Activated CD8-positive, alpha-beta memory T cell treated with anti-CD3 and anti-CD28 coated beads, Interleukin-2, amount 50 U/mL, for 4 hours (primary cell): ENCODE measurements at regions not wholly inside any gene's neighbourhood (a gene's known extent, or its start where the extent isn't known, plus 50 kb on each side); places are given as distances from the start of the nearest gene placed in this dataset.

Experiments
- DNase-seq: peaks from one replicate; pipeline ENCODE4 v3.0.0-alpha.2; 2020

- no peak for DNase-seq
These were observed 578.5 kb downstream of the BUD13 start for GRCh38 chr11:116194156-116194904.

DNA sequence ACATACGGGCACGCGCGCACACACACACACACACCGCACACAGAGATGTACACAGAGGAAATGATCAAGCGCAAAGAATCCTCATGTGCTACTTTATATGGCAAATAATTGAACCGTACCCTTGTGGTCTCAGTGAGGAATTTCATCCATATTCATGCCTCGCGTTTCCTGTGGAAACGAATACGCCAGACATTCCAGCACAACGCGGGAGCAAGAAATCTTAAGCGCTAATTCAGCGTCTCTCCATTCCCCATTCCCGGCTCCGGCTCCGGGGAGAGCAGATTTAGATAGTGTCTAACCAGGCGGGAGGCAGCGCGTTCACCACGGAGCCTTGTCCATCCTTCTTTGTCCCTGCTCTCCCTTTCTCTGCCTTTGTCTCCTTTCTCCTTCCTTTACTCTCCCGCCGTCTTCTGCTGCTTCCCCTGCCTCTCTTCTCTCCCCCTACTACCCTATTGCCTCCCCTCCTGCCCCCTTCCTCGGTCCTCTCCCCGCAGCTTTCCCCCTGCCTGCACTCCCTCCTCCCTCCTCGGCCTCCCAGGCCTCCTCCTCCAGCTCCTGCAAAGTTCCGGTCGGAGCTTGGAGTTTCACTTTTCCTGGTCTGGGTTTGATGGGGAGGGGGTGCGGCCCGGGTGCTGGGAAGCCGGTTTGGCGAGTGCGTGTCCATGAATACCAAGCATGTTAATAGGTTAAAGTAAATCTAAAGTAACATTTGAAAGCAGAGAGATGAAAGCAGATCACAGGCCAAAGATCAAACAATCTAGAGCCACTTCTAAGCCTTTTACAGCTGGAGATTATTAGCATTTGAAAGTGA, 579.3 kb downstream of the BUD13 start:
- no peak for DNase-seq

GRCh38 chr11:116192509-116193210, 580.1 kb downstream of the BUD13 start:
- no peak for DNase-seq

- DNase-seq, result no peak
These were observed 581.9 kb downstream of the BUD13 start for GRCh38 chr11:116190861-116191260.

GRCh38 chr11:116189408-116190170, 583.2 kb downstream of the BUD13 start:
- no peak for DNase-seq

DNA sequence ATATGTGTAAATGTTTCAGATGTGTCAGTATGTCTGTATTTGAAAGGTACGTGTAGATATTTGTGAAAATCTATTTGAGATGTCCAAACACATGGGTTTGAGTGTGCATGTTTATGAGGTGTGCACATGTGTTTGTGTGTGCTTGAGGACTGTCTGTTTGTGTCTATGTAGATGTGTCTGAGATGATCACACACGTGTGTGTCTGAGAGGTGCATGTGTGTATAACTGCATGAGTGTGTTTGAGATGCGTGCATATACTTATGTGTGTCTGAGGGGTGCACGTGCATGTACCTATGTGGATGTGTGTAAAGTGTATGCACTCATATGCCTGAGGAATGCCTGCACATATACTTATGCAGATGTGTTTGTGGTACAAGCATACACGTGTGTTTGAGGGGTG, 584.4 kb downstream of the BUD13 start:
- no peak for DNase-seq

DNA sequence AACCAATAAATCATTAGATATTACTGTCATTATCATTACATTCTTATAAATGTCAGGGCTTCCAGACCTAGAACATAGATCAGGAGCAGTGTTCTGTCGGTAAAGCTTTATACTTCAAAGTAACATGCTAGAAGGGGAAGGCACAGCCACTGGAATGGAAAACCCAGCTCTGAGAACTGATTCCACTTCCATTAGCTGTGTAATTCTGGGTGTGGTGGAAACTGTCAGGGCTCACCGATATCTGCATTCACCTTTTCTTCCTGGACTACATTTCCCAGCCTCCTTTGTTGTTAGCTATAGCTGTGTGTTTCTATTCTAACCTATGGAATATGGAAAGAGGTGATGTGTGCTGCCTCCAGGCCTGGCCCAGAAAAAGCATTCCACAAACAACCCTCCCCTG, 585.8 kb downstream of the BUD13 start:
- no peak for DNase-seq

DNA sequence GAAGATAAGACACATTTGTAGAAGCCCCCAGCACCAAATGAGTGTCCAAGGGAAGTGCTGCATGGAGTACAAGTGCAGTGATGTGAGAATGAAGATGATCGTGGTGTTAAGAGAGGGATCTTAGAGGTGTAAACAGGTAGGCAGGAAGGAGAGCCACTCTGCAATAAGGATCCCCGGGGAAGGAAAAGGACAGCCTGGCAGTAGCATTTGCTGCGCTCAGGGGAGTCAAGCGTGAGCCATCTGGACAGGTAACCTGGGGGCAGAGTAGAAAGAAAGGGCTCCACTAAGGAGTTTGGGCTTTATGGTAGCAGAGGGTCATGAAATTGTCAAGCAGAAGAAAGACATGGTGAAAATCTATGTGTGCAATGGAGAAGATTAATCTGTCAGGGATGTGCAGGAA, 587.2 kb downstream of the BUD13 start:
- DNase-seq, result no peak

- DNase-seq, result no peak
These were observed 588.0 kb downstream of the BUD13 start for GRCh38 chr11:116184763-116185162.

DNA sequence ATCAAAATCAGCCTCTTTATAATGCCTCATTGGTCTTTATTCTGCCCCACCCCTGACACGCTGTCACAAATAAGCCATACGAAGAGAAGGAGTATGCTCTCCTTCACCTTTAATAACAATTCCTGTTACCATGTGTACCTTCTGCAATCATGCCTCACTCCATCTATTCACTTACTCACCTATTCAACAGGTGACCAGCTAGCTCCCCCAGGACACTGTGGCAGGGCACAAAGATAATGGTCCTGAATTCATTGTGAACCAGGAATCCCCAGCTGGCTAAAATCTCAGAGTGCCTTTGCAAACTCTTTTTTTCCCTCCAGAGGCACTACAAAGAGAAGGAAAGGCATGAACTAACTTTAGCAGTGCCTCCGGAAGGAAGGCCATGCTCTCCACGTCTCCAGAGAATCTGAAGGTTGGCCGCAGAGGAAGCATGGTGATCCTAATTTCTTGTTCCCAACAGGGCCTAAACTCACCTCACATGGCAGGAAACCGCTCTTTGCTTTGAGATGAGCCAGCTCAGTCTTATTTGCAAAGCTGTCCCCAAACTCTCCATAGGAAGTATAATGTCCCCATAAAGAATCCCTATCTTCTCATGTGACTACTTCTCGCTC, 590.3 kb downstream of the BUD13 start:
- DNase-seq, result no peak

GRCh38 chr11:116180806-116181600, 591.8 kb downstream of the BUD13 start:
- no peak for DNase-seq

DNA sequence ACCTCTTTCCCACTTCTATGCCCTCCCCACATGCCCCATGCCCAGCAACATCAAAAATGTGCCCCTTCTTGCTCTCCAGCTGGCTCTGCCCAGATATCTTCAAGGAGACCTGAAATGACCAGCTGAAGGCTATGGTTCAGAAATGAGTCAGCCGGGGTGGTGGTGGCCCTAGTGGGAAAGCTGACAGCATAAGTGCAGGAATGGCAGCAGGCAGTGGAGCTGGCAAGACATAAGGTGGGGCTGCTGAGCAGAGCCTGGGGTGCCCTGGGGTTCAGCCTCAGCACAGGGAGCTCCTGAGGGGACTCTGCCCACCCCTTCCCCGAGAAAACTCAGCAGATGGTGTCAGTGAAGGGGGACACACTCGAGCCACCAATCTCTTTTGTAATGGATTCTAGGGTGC, 593.4 kb downstream of the BUD13 start:
- DNase-seq, result no peak

- no peak for DNase-seq
These were observed 595.1 kb downstream of the BUD13 start for GRCh38 chr11:116177521-116178210.

- DNase-seq, result no peak
These were observed 596.2 kb downstream of the BUD13 start for GRCh38 chr11:116176484-116177005.

DNA sequence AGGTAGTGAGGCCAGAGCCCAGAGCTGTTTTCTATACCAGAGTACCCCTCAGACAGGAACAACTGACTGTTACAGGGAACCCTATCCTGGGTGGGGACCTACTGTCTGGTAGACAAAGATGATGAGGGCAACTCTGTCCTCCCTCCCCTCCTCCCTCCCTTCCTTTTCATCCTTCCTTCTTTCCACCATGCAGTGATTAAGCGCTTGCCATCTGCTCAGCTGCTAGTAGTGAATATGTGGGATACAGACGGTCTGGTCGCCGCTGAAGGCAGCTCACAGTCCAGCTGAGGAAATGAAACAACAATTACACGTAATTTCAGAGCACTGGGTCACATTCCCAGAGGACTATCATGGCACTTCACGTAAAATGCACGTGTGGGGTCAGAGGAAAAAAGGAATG, 597.1 kb downstream of the BUD13 start:
- DNase-seq, result no peak

GRCh38 chr11:116173941-116174911, 598.6 kb downstream of the BUD13 start:
- DNase-seq, result no peak

DNA sequence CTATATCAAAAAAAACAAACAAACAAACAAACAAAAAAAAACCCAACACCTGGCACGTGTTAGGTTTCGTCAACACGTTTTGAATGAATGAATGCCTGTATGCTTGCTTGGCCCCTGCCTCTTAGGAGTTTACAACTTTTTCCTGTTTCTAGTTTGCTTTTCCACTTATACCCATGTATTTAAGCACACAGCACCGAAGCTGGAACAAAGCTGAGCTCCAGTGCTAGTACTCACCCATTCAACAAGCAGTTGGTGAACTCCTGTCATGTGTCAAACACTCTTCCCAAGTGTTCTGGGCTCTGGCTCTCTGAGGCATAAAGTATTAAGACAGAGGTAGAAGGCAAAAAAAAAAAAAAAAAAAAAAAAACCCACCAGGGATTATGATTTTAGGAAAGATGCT, 599.3 kb downstream of the BUD13 start:
- no peak for DNase-seq

DNA sequence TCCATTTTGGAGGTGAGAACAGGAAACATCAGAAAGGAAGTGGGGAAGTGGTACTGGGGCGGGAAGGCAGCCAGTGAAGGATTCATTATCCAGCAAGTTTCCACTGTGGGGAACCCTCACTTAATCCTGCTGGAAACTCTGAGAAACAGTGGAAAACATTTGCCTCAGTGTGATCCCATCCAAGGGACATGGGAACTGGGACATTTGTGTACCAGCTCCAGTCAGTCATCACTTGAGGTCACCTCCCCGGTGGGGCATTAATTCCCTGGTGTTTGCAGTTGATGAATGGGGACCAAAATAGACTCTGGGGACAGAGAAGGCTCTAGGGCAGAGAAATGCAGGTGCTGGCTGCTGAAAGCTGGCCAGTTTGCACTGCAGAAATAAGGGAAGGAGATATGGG, 599.9 kb downstream of the BUD13 start:
- DNase-seq, result no peak

DNA sequence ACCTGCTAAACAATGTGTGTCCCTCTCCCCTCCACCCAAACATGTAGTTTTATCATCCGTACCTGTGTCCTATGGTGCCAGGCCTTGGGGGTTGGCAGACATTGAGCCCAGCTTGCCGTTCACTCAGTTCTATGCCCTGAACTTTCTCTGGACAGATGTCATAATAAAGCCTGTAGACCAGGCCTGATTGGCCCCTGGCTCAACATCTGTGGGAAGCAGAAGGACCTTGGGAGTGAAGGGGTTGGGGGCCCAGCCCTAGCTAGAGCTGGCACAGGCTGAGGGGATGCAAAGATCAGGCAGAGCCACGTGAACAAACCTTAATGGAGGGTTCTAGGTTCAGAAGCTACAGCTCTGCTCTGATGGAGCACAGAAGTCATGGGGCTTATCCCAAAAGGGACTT, 600.6 kb downstream of the BUD13 start:
- no peak for DNase-seq
